ENCODE measurements at regions not wholly inside any gene's neighbourhood (a gene's known extent, or its start where the extent isn't known, plus 50 kb on each side); places are given as distances from the start of the nearest gene placed in this dataset.

- no peak for TF ChIP-seq CTCF (IDR thresholded peaks at IDR 0.05; ENCODE audit: low read depth, low read length, missing input control)
- no peak for TF ChIP-seq GABPA (IDR thresholded peaks at IDR 0.05 in 1 of 2, conservative IDR thresholded peaks at IDR 0.05 in 1 of 2)
- TF ChIP-seq TAF1 (conservative IDR thresholded peaks at IDR 0.05): no peak
- TF ChIP-seq REST (IDR thresholded peaks at IDR 0.05): no peak
- no peak for TF ChIP-seq YY1 (IDR thresholded peaks at IDR 0.05)
- no peak for TF ChIP-seq RXRA (IDR thresholded peaks at IDR 0.05)
These were observed 190.8 kb upstream of the SRRM4 start for GRCh38 chr12:118790578-118790977.
